Endothelial cell of umbilical vein (primary cell): ENCODE measurements at regions not wholly inside any gene's neighbourhood (a gene's known extent, or its start where the extent isn't known, plus 50 kb on each side); places are given as distances from the start of the nearest gene placed in this dataset.

ENCODE experiments used
- CTCF ChIP-seq, 2 donors: IDR thresholded peaks; 1 replicate in 1 of 2; 2 replicates in 1 of 2; pipeline ENCODE4 v1.5.1; 2011; ENCODE audit warnings: low read length in 2 of 2, mild to moderate bottlenecking in 2 of 2, moderate library complexity in 2 of 2, control low read depth in 1 of 2, inconsistent platforms in 1 of 2, low read depth in 1 of 2; ENCODE audit not compliant: insufficient read depth in 1 of 2; ENCODE audit errors: extremely low read depth in 1 of 2
- EZH2 ChIP-seq: IDR thresholded peaks from 2 replicates; pipeline ENCODE4 v1.6.1; 2012; ENCODE audit warnings: borderline replicate concordance, low read depth, mild to moderate bottlenecking, moderate library complexity, low read length, inconsistent platforms; ENCODE audit not compliant: severe bottlenecking
- FOS ChIP-seq: IDR thresholded peaks from 2 replicates; pipeline ENCODE4 v1.6.1; 2011; ENCODE audit warnings: mild to moderate bottlenecking, low read length, moderate library complexity, borderline replicate concordance; ENCODE audit not compliant: insufficient read depth
- GATA2 ChIP-seq: IDR thresholded peaks from 2 replicates; pipeline ENCODE4 v1.7.0; 2011; ENCODE audit warnings: low read depth, mild to moderate bottlenecking, moderate library complexity, mixed read lengths, low read length; ENCODE audit not compliant: insufficient read length, insufficient read depth
- MAX ChIP-seq: IDR thresholded peaks from 2 replicates; pipeline ENCODE4 v1.6.1; 2011; ENCODE audit not compliant: insufficient read depth, insufficient read length
- POLR2A ChIP-seq: IDR thresholded peaks from 2 replicates; pipeline ENCODE4 v1.6.1; 2012; ENCODE audit warnings: low read depth, mild to moderate bottlenecking, control low read depth, low read length
- POLR2AphosphoS5 ChIP-seq: IDR thresholded peaks from 2 replicates; pipeline ENCODE4 v1.6.1; 2012; ENCODE audit warnings: low read depth, mild to moderate bottlenecking, control low read depth, low read length, moderate library complexity; ENCODE audit not compliant: insufficient read depth

- TF ChIP-seq POLR2A (no peak), POLR2AphosphoS5 (no peak), CTCF (IDR thresholded peaks at IDR 0.05; ENCODE audit: extremely low read depth in 1 of 2, insufficient read depth in 1 of 2, low read depth in 1 of 2, low read length in 2 of 2) (no peak), EZH2 (no peak), FOS (no peak), GATA2 (no peak), MAX (no peak)
Measured at GRCh38 chr4:25513814-25514213, 136.8 kb downstream of the ANAPC4 start.
